ENCODE measurements at regions not wholly inside any gene's neighbourhood (a gene's known extent, or its start where the extent isn't known, plus 50 kb on each side); places are given as distances from the start of the nearest gene placed in this dataset.
"Not testable (repeated sequence)": the region's sequence is repeated elsewhere in the genome, so short reads cannot be mapped to it uniquely, and the experiment has no call there.

DNA sequence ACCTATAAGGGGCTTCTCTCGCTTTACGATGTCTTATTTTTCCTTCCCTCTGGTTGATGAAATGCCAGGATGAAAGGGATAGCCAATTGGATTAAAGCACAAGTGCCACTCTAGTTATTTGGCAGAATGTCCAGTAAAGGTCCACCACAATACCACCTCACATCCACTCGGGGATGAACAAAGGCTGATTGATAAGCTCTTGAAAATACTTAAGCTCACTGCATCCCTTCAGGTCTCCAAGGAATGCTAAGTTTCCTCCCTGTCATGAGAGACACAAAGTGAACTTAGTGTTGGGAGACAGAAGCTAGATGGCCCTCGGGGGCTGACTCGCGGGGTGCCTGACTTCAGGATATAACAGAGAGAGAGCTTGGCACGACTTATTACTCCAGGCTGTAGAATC, 185.9 kb upstream of the ZNF644 start:
- not testable (repeated sequence) for DNase-seq

DNA sequence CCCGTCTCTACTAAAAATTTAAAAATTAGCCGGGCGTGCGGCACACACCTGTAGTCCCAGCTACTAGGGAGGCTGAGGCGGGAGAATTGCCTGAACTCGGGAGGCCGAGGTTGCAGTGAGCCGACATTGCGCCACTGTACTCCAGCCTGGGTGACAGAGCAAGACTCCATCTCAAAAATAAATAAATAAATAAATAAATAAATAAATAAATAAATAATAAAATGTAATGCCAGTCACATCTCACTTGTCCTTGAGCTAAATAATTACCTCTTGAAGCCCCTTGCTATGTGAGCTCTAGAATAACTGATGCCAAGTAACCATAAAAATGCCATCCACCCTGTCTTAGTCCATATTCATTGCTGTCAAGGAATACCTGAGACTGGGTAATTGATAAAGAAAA, 182.3 kb upstream of the ZNF644 start:
- DNase-seq: not testable (repeated sequence)

DNA sequence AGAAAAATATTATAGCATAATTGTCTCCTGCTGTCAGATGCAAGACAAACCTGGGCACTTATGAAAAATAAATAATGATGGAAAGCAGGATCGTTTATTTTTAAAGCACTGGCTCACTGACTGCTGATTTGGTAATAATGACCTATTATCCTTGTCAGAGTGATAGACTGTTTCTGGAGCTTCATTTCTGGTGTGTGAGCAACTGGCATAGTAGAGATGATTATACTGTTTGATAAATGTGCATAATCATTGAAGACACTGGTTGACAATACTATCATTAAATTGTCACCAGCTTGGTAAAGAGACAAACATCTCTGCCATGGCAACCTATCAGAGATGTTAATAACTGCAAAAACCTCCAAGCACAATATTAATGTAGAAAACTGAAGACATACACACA, 179.9 kb upstream of the ZNF644 start:
- DNase-seq: no peak

DNA sequence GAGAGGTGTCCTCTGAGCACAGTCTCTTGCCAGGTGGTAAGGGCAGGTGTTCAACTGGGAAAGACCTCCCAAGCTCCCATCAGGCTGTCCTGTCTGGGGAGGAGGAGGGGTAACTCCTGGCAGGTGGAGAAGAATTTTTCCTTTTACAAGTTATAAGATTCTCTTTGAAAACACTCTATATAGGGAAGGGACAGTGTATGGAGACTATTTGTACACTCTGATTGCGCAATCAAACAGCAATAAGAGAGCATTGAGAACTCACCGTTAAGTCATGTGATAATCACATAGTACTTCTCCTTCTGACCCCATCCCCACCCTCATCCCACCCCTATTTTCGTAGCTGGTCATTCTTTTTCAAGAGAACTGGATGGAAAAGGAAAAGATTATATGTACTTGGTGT, 179.3 kb upstream of the ZNF644 start:
- DNase-seq: no peak

DNA sequence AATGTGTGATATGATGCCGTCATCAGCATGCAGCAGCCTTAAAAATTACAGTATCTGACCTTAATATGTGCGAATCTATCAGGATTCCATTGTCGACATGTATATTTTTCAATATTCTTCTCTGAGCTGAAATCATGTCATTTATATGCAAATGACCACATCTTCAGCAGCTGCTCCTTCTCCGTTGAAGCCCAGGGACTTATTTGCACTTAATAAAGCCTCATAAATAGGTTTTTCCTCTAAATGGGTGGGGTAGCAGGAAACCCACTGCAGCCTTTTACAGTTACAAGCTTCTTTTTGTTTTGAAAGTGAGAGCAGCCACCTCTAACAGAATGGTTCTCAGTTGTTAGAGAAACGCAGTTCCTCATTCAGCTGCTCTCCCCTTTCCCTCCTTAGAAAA, 178.8 kb upstream of the ZNF644 start:
- no peak for DNase-seq

DNA sequence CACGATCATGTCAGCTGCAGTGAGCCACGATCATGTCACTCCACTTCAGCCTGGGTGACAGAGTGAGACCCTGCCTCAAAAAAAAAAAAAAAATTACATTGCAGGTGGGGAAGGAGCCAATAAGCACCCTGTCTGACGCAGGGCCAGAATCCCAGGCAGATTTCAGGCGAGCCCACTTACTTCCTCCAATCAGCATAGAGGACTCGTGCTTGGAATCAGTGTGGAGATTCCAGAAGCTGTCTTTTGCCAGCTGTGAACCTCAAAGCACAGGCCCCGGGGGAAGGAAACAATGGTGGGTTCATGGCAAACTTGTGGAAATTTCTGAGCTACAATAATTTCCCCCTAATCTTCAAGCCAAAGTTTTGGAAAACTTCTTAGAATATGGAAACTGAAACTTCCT, 178.2 kb upstream of the ZNF644 start:
- DNase-seq: no peak

DNA sequence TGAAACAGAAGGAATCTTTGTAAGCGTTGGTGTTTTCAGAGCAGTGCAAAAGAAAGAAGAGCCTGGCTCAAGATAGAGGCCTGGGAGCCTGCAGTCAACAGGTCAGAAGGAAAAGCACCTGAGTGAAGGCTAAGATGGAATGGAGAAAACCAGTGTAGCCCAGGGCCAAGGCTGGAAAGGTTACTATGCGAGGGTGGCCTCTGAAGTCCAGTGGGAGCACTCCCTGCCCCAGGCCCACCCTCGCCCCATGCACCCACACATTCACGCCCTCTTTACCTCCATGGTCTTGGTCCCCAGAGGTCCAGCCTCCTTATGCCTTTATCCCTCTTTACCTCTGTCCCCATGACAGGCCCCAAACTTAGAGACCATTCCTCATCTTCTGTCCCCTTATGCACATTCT, 169.2 kb upstream of the ZNF644 start:
- no peak for DNase-seq

DNA sequence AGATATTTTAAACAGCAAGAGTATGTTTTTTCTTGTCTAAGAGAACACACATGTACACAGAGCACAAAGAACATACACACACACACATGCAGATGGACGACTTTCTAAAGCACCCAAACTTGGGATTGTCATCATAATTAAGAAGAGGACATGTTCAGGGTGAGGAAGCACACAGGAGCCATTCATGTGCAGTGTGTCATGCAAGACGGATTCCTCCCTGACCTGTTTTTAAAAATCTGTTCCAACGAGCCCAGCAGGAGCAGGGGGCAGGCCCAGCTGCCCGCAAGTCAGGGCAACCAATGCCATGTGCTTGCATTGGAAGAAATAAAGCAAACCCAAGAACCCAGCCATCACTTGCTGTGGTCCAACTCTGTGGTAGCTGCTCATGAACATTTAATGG, 167.3 kb upstream of the ZNF644 start:
- no peak for DNase-seq

DNA sequence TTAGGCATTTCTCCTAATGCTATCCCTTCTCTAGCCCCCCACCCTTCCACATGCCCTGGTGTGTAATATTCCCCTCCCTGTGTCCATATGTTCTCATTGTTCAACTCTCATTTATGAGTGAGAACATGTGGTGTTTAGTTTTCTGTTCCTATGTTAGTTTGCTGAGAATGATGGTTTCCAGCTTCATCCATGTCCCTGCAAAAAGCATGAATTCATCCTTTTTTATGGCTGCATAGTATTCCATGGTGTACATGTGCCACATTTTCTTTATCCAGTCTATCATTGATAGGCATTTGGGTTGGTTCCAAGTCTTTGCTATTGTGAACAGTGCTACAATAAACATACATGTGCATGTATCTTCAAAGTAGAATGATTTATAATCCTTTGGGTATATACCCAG, 161.0 kb upstream of the ZNF644 start:
- not testable (repeated sequence) for DNase-seq

DNA sequence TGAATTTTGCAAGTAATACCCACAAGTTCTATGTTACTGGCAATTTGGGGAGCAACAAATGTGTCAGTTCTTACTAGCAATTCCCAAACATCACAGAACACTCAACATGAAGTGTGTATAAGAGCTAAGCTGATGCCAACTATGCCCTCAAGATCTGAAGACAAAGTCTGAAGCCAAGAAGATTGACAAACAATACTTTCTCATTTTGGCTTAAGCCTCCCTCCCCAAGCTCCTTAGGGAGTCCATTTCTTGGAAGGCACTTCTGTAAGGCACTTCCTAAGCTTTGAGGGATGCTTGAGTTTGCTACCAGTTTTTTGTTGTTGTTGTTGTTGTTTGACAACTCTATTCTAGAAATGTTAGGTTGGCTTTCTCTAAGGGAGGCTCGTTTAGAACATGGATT, 154.4 kb upstream of the ZNF644 start:
- DNase-seq: no peak

DNA sequence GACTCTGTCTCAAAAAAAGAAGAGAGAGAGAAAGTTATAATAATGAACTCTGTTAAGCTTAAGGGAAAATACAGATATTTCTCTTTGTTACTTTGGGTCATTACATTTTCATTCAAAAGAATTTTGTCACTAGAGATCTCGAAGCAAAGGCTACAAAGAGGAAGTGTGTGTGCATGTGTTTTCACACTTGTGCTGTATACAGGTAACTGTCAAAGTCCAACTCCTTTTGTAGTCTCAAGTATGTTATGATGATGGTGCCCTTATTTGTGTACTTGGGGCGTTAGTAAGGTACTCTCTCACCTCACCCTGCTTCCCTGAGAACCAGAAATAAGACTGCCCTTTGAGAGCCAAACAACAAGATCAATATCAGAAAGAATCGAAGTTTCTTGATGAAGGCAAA, 152.9 kb upstream of the ZNF644 start:
- DNase-seq: no peak

DNA sequence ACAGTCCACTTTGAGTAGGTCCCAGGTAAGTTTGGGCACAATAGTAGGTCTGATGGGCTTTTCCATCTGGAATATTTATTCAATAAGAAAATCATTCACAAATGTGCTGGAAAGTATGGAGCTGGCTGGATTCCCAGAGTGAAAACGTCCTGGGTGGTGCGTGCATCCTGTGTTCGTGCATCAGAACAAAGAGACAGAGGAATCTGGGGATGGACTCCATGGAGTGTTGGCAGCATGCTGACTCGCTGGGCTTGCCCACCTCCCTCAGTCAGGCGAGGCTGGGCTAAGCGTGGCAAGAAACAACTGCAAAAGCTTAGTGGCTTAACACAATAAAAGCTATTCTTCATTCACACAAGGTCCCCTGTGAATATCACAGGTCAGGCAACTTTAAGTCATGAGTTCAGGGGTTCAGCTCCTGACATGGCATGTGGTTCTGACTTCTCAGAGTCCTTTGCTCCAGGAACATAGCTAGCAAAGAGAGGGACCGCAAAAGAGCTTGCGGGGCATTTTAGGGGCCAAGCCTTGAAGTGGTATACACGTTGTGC, 151.6 kb upstream of the ZNF644 start:
- no peak for DNase-seq

DNA sequence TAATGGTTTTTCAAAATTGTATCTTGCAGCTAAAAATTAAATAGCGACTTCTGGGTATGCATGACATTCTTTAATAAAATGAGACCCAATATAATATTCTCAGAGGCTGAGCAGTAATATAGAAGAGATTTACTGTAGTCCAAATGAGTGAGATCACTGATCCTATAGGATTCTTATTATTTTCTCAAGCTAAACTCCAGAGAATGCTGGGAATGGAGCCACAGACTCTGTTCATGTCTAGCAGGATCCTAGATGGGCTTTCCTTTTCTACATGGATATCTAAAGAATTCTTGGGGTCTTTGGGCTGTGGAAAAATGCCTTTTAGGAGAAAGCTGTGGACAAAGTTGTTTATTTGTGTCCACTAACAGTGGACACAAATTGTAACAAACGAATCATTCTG, 150.7 kb upstream of the ZNF644 start:
- DNase-seq: no peak

DNA sequence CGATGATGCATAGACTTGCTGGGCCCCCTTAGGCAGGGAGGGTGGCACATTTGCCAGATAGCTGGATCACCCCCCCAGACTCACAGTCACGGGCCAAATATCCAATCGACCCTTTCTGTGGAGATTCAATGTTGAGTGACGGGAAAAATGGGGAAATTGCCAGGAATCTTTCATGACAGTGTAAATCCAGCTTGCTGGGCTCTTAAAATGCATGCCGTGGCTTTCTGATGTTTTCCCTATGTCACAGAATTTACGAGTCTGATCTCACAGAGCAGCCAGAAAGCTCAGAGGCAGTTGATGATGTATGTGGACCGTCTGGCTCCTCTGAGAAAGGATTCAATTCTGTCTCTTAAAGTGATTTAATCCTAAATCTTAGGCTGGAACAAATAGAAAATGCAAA, 150.1 kb upstream of the ZNF644 start:
- DNase-seq: no peak

DNA sequence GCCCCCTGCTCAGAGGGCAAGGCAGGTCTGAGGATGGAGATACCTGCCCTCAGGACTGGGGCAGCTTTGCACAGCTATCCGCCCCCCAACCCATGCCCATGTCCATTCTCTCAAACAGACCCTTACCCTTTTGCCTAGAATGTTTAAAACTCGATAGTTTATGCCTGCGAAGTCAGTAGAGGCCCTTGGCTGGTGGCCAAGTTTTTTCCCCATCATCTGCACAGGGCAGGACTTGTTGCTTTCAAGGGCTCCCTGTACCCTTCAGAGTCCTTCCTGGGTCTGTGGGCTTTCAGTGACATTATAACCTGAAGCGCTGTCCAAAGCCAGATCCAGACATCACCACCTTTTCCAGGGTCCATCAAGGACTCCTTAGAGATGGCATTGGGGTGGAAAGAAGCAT, 148.7 kb upstream of the ZNF644 start:
- DNase-seq: no peak

DNA sequence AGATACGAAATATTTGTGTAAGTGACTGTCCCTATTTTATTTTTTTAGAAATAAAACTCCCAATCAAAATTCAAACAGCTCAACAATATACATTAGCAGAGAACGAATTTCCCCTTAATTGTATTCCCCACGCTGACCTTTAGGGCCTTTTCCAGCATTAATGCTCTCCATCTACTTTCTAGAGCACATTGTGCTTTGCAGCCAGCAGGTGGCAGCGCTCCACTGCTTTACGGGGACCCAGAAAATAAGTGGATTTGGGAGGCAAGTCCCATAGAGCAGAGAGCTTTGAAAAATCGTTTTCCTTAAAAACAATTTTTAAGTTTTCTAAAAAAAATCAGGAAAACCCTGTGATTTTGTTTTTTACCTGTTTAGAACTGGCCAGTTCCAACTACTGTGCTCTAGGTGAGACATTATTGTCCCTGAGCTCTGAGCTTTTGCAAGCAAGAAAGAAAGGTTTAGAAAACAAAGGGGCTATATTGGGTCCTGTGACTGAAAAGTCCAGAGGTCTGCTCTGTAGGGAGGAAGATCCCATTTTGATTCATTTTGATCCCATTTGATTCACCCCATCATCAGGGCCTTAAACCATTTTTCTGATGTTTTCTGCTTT, 144.4 kb upstream of the ZNF644 start:
- DNase-seq: peak; percentile 24

DNA sequence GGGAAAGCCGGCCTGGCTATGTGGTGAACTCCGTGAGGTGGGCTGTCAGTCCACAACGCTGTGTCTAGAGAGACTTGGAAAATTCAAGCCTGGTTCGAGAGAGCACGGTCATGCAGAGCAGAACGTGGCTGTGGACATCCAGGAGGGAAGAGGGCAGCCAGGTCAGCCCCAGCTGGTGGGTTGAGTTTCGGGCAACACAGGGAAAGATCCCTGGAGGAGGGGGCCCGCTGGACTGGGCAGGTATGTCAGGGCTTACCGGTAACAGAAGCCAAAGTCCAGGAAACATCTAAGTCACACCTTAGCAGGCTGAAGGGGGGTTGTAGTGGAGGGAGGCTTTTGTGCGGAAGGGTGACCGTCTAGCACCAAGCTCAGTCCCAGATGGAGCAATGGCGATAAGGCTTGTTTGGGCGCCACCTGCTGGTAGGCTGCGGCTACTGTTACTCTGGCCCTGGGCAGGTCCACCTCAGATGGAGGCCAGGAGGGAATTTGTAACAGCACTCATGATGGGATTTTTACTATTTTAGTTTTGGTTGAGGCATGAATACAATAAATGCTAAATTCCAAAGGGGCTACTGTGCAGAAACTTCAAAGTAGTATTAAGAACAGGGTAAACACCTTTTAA, 143.3 kb upstream of the ZNF644 start:
- DNase-seq: peak; percentile 68

DNA sequence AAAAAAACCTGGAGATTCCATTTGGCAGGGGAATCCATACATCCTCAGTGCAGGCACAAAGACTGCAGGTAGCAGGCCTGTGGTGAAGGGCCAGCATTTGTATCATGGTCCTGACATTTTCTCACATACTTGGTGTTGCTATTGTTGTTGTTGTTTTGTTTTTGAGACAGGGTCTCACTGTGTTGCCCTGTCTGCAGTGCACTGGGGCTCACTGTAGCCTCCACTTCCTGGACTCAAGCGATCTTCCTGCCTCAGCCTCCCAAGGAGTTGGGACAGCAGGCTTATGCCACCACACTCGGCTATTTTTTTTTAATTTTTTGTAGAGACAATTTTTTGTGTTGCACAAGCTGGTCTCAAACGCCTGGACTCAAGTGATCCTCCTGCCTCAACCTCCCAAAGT, 140.8 kb upstream of the ZNF644 start:
- no peak for DNase-seq

DNA sequence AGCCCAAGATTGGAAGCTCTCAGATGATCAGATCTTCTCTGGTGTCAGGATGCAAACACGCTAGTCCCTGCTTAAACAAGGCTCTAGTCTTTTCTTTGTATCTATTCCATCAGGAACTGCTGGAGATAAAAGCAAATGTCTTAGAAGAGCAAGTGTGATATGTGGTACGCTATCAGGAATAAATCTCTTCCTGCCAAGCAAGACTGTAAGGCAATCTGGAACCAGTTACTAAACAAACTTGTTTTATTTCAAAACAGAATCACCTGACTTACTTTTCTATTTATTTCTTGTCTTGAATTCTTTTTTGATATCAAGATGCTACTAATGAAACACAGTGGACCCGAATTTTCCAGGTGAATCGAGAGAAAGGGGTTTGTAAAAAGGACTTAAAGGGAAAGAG, 139.9 kb upstream of the ZNF644 start:
- DNase-seq: no peak

DNA sequence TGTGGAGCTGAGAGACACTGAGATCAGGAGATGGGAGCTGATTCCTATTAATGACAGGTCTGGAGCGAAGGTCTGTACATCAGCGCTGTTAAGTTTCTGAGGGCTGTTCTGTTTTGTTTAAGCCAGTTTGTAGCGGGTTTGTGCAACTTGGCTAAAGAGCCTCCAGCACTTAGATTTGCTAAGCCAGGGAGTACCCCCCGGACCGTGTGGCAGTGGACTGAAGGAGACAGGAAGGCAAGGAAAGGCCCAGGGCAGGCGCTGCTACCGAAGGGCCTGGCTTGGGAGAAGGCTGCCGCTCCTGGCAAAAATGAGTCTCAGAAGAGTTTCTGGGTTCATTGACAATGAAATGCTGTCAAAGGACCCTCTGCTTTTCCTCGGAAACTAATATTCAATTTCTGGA, 139.3 kb upstream of the ZNF644 start:
- no peak for DNase-seq

DNA sequence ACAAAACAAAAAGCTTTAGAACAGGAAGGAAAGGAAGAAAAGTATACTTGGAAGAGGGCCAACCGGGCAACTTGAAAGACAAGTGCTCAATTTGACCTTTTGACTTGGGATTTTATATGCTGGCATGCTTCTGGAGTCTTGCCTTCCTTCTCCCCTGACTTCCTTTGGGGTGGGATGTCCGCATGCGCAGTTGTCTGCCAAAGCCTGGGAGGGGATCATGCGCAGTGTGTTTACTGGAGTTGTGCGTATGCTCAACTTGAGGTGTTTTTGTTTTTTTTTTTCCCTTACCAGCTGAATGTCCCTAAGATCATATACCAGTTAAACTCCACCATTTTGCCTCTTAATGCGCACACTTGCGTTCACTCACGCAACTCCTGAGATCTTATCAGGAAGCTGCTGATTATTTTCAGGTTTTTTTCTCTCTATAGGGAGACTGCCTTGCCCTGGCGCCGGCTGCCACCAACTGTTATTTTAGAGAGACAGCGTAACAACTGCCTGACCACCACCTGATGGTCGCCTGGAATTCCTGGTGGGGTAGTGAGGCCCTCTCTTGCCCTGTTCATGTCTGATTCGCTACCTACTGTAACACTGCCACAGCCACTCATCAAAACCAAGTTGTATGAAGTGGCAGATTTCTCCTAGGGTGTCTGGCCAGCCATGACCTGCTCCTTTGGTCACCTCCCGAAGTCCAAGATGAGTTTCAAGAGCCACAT, 138.7 kb upstream of the ZNF644 start:
- DNase-seq: no peak

DNA sequence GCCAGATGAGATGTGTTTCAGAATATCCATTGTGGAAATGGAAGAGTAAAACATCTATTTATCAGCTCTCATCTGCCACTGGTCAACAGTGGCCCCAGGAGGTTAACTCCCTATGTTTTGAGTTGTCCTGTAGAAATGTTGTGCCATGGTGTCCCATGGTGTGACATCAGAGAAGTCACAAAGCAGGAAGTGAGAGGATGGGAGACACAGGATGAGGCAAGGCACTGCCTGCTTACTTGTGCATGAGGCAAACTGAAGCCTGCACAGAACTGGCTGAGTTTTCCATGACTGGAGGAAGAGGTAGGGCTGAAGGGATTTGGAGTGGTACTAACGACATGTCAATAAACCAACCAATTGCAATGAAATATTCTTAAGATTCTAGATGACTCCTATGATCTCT, 131.5 kb upstream of the ZNF644 start:
- DNase-seq: no peak

DNA sequence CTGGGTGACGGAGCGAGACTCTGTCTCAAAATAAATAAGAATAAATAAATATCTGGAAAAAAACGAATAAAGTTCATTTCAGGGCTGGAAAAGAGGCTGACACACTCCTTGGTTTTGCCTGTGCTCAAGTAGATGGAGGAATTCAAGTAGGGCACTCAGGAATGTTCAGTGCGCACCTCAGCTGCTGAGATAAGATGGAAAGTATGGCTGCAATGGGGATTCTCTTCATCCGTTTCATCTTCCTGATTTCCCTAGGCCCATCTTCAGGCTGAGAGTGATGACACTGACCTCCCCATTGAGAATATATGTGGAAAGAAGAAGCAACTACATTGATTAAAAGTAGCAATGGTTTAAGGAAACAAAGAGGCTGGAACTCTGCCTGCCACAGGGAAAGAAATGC, 130.5 kb upstream of the ZNF644 start:
- no peak for DNase-seq

DNA sequence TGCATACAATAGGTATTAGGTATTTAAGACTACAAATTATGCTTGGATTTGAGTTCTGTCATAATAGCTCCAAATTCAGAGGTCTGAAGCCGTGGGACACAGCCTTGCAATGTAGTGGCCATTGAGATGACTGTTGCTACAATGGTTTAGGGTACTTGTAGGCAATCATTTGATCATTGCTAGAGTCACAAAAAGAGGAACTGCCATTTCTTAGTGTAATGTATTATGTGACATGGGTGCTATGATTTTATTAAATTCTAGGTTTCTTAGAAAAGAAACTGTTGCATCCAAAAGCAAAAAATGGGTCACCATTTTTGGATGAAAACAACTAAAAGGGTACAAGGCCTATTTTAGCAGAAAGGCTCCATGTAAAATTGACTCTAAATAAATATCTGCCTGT, 129.9 kb upstream of the ZNF644 start:
- no peak for DNase-seq
